HUES48 (cell line): ENCODE measurements at regions not wholly inside any gene's neighbourhood (a gene's known extent, or its start where the extent isn't known, plus 50 kb on each side); places are given as distances from the start of the nearest gene placed in this dataset.

ENCODE experiments used
- H3K27ac ChIP-seq: one replicate; pipeline ENCODE4 v1.7.0; 2013; ENCODE audit warnings: low read depth, low read length, inconsistent platforms
- H3K27me3 ChIP-seq: 2 replicates; pipeline ENCODE4 v1.6.1; 2013; ENCODE audit warnings: mild to moderate bottlenecking, low read length; ENCODE audit not compliant: control insufficient read depth, insufficient read depth
- H3K36me3 ChIP-seq: 2 replicates; pipeline ENCODE4 v1.6.1; 2013; ENCODE audit warnings: low read length; ENCODE audit not compliant: control insufficient read depth, insufficient read depth
- H3K4me1 ChIP-seq: 2 replicates; pipeline ENCODE4 v1.6.1; 2013; ENCODE audit warnings: mild to moderate bottlenecking, low read length; ENCODE audit not compliant: control insufficient read depth, insufficient read depth
- H3K4me3 ChIP-seq: 2 replicates; pipeline ENCODE4 v1.5.1; 2013; ENCODE audit warnings: mild to moderate bottlenecking, low read depth, low read length
- H3K9ac ChIP-seq: 2 replicates; pipeline ENCODE4 v1.6.1; 2013; ENCODE audit warnings: mild to moderate bottlenecking, low read depth, low read length, moderate library complexity
- H3K9me3 ChIP-seq: 2 replicates; pipeline ENCODE4 v1.6.1; 2013; ENCODE audit warnings: low read length; ENCODE audit not compliant: control insufficient read depth, insufficient read depth

DNA sequence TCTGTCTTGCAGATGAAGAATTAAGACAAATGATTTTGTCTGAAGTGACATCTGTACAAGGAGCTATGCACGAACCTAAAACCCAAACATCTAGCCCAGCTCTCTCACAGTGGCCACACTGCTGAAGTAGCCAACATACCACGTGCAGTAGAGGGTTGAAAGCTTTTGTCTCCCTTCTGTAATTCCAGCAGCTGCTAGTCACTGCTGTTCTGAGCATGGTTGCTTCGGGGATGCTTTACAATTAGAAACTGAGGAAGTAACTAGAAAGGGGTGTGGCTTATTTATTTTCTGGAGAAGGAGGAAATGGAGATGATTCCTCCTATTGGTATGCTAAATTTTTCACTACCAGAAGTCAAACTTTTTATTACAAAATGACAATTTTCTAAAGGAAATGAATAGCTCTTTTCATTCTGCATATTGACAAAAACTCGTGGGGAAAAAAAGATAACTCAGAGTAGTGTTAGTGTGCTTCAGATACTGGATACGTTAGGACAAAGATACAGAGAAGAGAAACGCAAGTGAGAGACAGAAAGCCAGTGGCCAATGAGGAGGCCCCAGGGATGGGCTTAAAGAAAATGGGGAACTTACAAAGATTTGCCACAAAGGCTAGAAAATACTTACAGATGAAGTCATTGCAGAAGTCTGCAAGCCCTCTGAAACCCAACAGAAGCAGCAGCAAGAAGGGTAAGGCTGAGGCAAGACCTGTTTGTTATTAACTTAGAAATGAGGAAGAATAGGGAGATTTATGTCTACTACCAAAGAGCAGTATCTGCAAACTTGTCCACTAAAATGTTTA, 192.7 kb upstream of the MIR17HG start:
- Histone ChIP-seq H3K27me3 (no peaks in the 10 kb centered on the region), H3K36me3 (no peaks in the 10 kb centered on the region), H3K9ac (no peak overlapping the region), H3K27ac (peak overlapping the region; percentile 26), H3K4me1 (peaks cover 25% of the 10 kb centered on the region), H3K9me3 (no peaks in the 10 kb centered on the region), H3K4me3 (no peak overlapping the region)

DNA sequence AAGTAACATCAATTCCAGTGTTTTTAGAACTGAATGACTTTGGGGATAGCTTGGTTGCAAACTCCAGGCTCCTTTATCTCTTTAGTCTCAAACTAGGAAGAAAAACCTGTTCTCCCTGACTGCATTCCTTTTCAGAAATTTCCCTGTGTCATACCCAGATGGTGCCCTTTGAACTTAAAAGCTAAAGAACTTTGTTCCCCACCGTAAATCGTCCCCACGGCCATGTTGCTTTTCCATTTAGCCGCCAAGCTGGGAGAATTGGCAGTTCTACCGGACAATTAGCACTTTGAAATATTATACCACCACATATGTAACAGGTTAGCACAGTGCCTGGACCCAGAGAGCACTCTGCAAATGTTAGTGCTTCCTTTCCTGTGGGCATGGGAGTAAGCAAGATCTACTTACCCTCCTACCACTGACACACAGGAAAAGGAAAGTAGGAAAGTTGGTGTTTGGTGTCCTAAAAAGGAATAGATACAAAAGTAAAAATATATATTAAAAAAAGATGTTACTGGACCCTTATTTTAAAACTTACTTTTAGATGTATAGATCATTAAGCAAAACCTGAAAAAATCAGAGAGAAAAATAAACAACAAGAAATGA, 191.9 kb upstream of the MIR17HG start:
- Histone ChIP-seq H3K9me3 (no peaks in the 10 kb centered on the region), H3K9ac (no peak overlapping the region), H3K27me3 (no peaks in the 10 kb centered on the region), H3K36me3 (no peaks in the 10 kb centered on the region), H3K27ac (peak overlapping the region; percentile 26), H3K4me3 (no peak overlapping the region), H3K4me1 (peaks cover 25% of the 10 kb centered on the region)

DNA sequence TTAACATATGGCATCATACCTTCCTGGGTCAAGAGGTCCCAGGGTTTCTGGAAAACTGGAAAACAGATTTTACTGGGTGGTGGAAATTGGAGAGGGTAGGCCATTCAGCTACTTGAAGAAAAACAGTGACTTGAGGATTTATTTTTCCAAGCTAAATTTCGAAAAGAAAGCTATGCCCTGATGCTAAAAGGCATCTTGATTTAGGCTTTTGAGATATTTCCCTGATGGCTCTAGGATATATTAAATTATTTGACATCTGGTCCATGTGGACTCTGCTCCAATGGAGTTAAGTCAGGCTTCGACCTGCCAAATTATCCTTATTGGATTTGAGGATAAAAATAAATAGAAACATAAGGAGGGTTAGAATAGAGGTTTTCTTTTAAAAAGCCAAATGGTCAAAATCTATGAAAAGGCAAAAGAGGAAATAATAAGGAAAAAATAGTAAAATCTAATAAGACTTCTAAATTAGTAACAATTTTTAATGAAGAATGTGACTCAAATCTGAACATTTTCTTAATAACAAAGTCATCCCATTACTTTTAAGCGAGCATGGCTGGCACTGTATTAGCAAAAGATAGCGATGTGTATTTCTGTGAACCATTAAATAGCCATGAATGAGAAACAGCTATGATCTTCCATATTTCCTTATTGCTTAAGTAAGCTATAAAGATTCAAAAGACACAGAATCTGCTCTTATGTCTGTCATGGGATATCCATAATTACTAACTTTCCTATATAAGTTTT, 190.0 kb upstream of the MIR17HG start:
- Histone ChIP-seq H3K4me1 (peaks cover 25% of the 10 kb centered on the region), H3K4me3 (no peak overlapping the region), H3K9me3 (no peaks in the 10 kb centered on the region), H3K27ac (no peak overlapping the region), H3K27me3 (no peaks in the 10 kb centered on the region), H3K9ac (no peak overlapping the region), H3K36me3 (no peaks in the 10 kb centered on the region)

DNA sequence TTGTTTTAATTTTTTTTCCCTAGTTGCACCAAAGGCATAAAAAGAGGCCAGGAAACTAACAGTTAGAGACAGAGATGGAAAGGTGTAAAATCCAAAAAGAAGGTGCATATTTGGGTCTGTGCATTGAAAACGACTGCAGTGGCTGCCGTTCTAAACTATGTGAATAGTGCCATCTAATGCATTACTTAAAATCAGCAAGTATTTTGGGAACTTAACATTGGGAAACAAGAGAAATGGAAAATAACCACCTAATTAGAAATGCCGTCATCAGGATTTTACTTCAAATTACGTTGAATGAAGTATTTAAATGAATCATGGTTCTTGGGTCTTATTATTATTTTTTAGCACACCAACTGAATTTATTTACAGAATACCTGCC, 189.5 kb upstream of the MIR17HG start:
- Histone ChIP-seq H3K27ac (no peak overlapping the region), H3K9me3 (no peaks in the 10 kb centered on the region), H3K27me3 (no peaks in the 10 kb centered on the region), H3K4me3 (no peak overlapping the region), H3K4me1 (peaks cover 25% of the 10 kb centered on the region), H3K9ac (no peak overlapping the region), H3K36me3 (no peaks in the 10 kb centered on the region)

DNA sequence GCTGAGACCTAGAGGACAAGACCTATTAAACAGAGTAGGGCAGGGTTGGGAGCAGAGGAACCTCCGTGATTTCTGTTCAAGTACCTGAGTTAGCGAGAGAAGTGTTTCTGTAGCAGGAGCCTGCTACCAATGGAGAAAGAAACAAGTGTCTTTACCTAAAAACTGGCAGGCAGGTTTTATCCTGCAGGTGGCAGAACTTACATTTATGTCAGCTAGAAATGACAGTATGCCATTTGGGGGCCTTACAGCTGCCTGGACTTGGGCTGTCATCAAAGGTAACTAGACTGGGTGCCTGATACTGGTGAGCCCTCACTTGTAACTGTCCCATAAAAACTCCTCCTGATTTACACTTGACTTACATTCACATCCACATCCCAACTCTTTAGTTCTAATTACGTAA, 185.3 kb upstream of the MIR17HG start:
- Histone ChIP-seq H3K27ac (no peak overlapping the region), H3K36me3 (no peaks in the 10 kb centered on the region), H3K9me3 (no peaks in the 10 kb centered on the region), H3K4me1 (peaks cover 8% of the 10 kb centered on the region), H3K27me3 (no peaks in the 10 kb centered on the region), H3K9ac (no peak overlapping the region), H3K4me3 (no peak overlapping the region)

GRCh38 chr13:91162589-91162988, 184.9 kb upstream of the MIR17HG start:
- no peak overlapping the region for H3K9ac ChIP-seq
- peaks cover 8% of the 10 kb centered on the region for H3K4me1 ChIP-seq
- no peaks in the 10 kb centered on the region for H3K36me3 ChIP-seq
- no peak overlapping the region for H3K4me3 ChIP-seq
- no peaks in the 10 kb centered on the region for H3K9me3 ChIP-seq
- H3K27ac ChIP-seq: no peak overlapping the region
- no peaks in the 10 kb centered on the region for H3K27me3 ChIP-seq

- no peaks in the 10 kb centered on the region for H3K27me3 ChIP-seq
- peaks cover 8% of the 10 kb centered on the region for H3K4me1 ChIP-seq
- H3K27ac ChIP-seq: no peak overlapping the region
- no peaks in the 10 kb centered on the region for H3K36me3 ChIP-seq
- no peak overlapping the region for H3K9ac ChIP-seq
- no peaks in the 10 kb centered on the region for H3K9me3 ChIP-seq
- no peak overlapping the region for H3K4me3 ChIP-seq
These were observed 181.7 kb upstream of the MIR17HG start for GRCh38 chr13:91165758-91166157.

- no peak overlapping the region for H3K27ac ChIP-seq
- no peak overlapping the region for H3K9ac ChIP-seq
- no peaks in the 10 kb centered on the region for H3K27me3 ChIP-seq
- no peak overlapping the region for H3K4me3 ChIP-seq
- H3K36me3 ChIP-seq: no peaks in the 10 kb centered on the region
- no peaks in the 10 kb centered on the region for H3K9me3 ChIP-seq
- peaks cover 8% of the 10 kb centered on the region for H3K4me1 ChIP-seq
These were observed 180.6 kb upstream of the MIR17HG start for GRCh38 chr13:91166714-91167511.

DNA sequence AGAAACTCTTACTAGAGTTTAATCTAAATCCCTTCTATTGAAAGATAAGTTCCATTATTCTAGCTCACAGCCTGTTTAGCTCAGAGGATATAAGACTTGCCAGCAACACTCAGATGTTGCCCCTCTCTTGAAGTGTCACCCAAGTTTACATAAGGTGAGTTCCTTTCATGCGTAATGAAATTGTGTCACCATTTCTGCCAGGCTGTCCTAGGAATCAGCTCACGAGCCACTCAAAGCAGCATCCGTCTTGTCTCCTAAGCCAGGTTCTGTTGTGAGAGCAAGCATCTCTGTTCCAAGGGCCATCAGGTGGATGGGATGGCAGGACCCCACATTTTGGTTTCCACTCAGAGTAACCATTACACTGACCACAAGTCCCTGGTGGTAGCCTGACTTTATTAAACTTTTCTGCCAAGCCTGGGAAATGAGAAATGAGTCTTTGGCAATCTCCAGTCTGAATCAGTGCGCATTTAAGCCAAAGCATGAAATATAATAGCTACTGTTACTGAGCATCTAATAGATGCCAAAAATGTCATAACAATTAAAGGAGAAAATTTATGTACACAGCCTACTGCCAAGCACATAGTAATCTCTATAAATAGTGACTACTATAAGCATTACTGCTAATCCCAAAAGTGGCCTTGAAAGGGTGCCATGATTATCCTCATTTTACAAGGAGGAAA, 179.6 kb upstream of the MIR17HG start:
- H3K4me1 ChIP-seq: peaks cover 8% of the 10 kb centered on the region
- H3K4me3 ChIP-seq: no peak overlapping the region
- no peaks in the 10 kb centered on the region for H3K36me3 ChIP-seq
- H3K9ac ChIP-seq: no peak overlapping the region
- H3K27me3 ChIP-seq: no peaks in the 10 kb centered on the region
- no peaks in the 10 kb centered on the region for H3K9me3 ChIP-seq
- H3K27ac ChIP-seq: no peak overlapping the region

DNA sequence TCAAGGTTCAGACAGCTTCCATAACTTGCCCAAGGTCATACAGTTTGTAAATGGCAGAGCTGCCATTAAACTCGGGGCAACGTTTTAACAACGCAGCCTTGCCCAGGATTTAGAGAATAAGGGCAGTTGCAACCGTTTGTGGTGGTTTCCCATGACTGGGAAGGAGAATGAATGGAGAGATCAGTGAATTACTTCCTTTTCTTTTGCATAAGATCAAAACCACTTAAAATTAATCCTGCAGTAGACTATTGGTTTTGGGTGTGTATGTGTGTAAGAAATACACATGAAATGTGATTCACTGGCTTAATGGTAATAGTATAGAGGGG, 179.1 kb upstream of the MIR17HG start:
- no peak overlapping the region for H3K4me3 ChIP-seq
- H3K9ac ChIP-seq: no peak overlapping the region
- H3K4me1 ChIP-seq: peaks cover 8% of the 10 kb centered on the region
- no peaks in the 10 kb centered on the region for H3K36me3 ChIP-seq
- no peaks in the 10 kb centered on the region for H3K27me3 ChIP-seq
- no peaks in the 10 kb centered on the region for H3K9me3 ChIP-seq
- no peak overlapping the region for H3K27ac ChIP-seq
